COR-L47 (cell line): ENCODE measurements at regions not wholly inside any gene's neighbourhood (a gene's known extent, or its start where the extent isn't known, plus 50 kb on each side); places are given as distances from the start of the nearest gene placed in this dataset.
A peak's percentile ranks its signal among the peaks of the same experiment; 100 is the strongest.

Source experiments
- DNase-seq: peaks from one replicate; lab custom pipeline; 2025; lab: John Stamatoyannopoulos, UW

GRCh38 chrX:110430293-110431076, 71.8 kb downstream of the RTL9 start:
- no peak for DNase-seq

- no peak for DNase-seq
These were observed 73.7 kb downstream of the RTL9 start for GRCh38 chrX:110432091-110432905.

- no peak for DNase-seq
These were observed 74.2 kb downstream of the RTL9 start for GRCh38 chrX:110432906-110433215.

GRCh38 chrX:110435196-110435595, 76.5 kb downstream of the RTL9 start:
- no peak for DNase-seq

- no peak for DNase-seq
These were observed 77.9 kb downstream of the RTL9 start for GRCh38 chrX:110436523-110436922.

DNA sequence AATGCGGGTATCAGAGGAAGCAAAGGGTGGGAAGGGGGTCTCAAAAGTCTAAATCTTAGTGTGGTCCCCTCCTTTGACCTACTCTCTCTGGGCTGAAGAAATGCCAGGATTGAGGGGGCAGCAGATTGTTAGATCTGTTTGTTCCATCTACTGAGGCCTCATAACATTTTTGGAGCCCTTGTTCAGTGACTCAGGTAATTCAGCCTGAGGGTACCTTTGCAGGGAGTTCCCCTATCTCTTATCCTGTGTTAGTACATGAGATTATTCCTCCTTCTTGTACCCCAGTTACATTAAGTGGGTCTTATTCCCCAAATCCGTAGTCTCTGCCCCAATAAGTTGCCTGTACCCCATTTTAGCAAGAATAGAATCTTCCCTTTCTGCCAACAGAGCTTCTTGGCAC, 79.0 kb downstream of the RTL9 start:
- no peak for DNase-seq

GRCh38 chrX:110440016-110440805, 81.6 kb downstream of the RTL9 start:
- no peak for DNase-seq

DNA sequence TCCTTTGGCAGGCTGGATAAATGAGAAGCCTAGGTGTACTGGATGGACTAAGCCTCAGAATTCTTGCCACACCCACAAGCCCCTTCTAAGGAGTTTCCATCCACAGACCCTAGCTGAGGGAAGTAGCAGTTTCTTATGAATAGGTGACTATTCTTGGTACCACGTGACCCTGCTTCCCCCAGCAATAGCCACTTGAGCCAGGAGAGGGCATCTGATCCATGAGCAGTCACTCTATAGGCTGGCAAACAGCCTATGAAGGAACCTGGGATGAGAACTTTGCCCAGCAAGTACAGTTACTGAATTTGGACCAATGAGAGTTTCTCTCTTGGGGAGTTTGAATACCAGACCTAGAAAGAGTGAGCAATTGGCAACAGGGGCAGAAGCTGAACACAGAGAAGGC, 84.0 kb downstream of the RTL9 start:
- DNase-seq, result peak; percentile 16

- DNase-seq, result no peak
These were observed 86.3 kb downstream of the RTL9 start for GRCh38 chrX:110444996-110445395.

DNA sequence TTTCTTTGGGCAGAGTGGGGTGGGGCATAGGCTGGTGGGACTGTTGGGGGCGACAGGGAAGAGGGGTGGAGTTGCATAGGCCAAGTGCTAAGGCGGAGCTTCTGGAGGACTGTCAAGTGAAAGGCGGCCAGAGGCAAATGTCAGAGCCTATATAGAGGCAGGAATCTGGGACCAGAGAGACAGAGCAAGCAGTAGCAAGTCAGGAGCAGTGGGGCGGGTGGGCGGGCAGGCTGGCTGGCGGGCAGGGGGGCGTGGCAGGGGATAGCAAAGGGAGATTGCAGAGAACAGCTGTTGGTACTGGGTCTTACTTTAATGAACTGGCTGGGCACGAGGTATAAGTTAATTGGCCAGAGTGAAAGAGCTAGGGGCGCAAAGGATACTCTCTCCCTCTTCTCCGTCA, 89.8 kb downstream of the RTL9 start:
- DNase-seq, result no peak

DNA sequence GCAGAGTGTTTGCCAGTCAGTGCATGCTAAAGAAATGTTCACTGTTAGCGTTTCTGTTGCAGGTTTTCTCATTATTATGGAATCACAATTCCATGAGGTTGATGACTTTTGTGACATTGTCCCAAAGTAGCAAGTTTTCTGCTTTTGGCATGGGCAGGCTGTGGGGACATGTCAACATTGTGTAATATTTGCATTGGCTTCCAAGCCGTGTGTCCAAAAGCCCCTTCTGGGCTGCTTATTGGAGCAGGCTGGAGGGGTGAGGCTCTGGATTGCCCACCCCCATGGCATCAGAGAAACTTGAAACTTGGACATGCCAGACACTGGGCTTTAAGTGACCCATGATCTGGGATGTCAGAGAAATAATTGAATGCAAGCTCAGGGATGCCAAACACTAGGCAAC, 90.7 kb downstream of the RTL9 start:
- no peak for DNase-seq

- peak; percentile 23 for DNase-seq
These were observed 91.4 kb downstream of the RTL9 start for GRCh38 chrX:110450050-110450449.

DNA sequence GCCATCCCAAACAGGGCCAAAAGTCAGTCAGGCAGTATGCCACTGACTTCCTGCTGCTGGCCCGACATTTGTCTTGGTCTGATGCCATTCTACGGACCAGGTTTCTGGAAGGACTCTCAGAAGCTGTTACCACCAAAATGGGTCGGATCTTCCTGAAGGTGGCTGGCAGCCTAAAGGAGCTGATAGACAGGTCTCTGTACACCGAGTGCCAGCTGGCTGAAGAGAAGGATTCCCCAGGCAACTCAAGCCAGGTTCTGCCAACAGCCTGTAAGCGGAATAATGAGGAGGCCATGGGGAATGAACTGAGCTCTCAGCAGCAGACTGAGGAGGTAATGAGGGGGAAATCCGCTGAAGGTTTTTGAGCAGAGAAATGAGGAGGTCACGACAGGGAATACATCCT, 95.7 kb downstream of the RTL9 start:
- DNase-seq, result no peak

DNA sequence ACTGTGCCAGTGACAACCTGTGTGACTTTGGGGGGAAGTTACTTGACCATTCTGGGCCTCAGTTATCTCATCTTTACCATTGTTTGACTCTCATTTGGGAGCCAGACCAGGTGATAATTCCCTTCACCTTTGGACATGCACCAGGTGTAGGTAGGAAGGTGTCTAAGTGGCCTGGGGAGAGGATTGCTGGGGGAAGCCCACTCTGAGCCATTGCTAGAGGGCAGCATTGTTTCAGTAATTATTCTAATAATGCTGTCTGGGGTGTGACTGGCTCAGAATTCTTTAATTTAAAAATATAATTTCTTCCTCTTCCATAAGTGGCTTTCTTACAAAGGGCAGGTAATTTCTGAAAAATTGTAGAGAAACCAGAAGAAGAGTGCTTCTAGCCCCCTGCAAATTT, 104.3 kb downstream of the RTL9 start:
- DNase-seq, result no peak

GRCh38 chrX:110466790-110467189, 108.1 kb downstream of the RTL9 start:
- no peak for DNase-seq

- no peak for DNase-seq
These were observed 113.6 kb downstream of the RTL9 start for GRCh38 chrX:110472265-110472664.

- no peak for DNase-seq
These were observed 119.1 kb downstream of the RTL9 start for GRCh38 chrX:110477593-110478228.

DNA sequence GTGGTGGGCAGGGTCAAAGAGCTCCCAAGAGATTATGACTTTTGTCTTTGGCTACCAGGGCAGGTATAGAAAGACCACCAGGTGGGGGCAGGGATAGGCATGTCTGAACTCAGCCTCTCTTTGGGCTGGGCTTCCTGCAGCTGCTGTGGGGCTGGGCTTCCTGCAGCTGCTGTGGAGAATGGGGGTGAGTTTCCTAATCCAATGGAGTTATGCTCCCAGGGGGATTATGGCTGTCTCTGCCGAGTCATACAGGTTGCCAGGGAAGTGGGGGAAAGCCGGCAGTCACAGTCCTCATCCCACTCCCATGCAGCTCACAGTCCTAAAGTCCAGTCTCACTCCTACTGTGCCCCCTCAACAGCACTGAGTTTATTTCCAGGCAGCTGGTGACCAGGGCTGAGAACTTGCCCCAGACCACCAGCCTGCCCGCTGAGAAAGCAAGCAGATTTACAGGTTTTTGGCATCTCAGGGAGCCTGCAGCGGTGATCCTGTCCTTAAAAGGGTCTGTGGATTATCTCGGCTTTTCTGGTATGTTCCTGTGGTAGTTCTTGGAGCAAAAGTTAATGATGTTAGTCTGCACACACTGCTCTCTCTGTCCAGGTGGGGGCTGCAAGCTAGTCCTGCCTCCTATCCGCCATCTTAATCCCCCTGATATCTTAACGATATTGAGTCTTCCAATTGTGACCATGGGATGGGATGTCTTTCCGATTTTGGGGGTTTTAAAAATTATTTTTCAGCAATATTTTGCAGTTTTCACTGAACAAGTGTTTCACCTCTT, 133.4 kb downstream of the RTL9 start:
- DNase-seq, result no peak

DNA sequence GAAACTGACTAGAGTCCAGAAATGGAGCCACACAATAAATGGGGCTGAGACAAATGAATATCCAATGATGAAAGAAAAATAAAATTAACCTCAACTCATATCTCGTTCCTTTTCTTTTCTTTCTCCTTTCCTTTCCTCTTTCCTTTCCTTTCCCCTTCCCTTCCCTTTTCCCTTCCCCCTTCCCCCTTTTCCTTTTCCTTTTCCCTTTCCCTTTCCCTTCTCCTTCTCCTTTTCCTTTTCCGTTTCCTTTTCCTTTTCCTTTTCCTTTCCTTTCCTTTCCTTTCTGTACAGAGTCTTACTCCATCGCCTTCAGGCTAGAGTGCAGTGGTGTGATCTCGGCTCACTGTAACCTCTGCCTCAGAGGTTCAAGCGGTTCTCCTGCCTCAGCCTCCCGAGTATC, 146.3 kb downstream of the RTL9 start:
- DNase-seq, result no peak

- DNase-seq, result no peak
These were observed 151.3 kb downstream of the RTL9 start for GRCh38 chrX:110509755-110510532.

DNA sequence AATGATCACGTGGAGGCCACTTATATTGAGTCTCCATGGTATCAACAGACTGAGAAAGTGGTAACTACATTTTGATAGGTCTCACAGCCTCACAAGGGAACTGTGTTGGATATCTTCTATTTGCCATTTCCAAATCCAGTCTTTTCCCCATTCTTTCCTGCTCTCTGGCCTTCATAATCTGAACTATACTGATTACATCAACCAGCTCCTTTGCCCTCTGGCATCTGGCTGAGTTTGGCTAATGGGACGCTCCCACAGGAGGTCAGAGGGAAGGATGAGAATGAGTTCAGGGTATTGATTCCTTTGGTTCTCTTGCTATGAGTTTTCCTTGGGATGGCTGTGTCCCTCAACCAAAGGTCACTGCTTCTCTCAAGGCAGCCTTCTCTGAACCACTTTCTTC, 152.6 kb downstream of the RTL9 start:
- no peak for DNase-seq
